Tibial nerve (tissue), 4 donors: ENCODE measurements at regions not wholly inside any gene's neighbourhood (a gene's known extent, or its start where the extent isn't known, plus 50 kb on each side); places are given as distances from the start of the nearest gene placed in this dataset.

Experiments
- DNase-seq, 2 donors: peaks; one replicate each; pipeline ENCODE4 v3.0.0-alpha.2; 2019; ENCODE audit warnings: low spot score in 2 of 2
- H3K27ac ChIP-seq, 4 donors: fragments of 200-600 bp; sonication (generic) in 3 of 4; one replicate each; pipeline ENCODE4 v1.5.1; 2017 to 2019; ENCODE audit warnings: mild to moderate bottlenecking in 1 of 4
- H3K27me3 ChIP-seq, 2 donors: fragments of 200-600 bp; sonication (generic) in 1 of 2; one replicate each; pipeline versions ENCODE4 v1.5.1 to v1.6.0; 2017 to 2019
- H3K36me3 ChIP-seq, 3 donors: fragments of 200-600 bp; sonication (generic); one replicate each; pipeline ENCODE4 v1.5.1; 2018 to 2019
- H3K4me1 ChIP-seq, 4 donors: fragments of 200-600 bp; sonication (generic) in 3 of 4; one replicate each; pipeline ENCODE4 v1.5.1; 2017 to 2019
- H3K4me3 ChIP-seq, 4 donors: fragments of 200-600 bp; sonication (generic) in 3 of 4; one replicate each; pipeline ENCODE4 v1.5.1; 2017 to 2019; ENCODE audit warnings: mild to moderate bottlenecking in 1 of 4, moderate library complexity in 1 of 4
- H3K9me3 ChIP-seq, 4 donors: fragments of 200-600 bp; sonication (generic) in 3 of 4; one replicate each; pipeline ENCODE4 v1.5.1; 2017 to 2019
- EP300 ChIP-seq, 2 donors: sonication (generic); formaldehyde crosslinking; IDR thresholded peaks; one replicate each; pipeline ENCODE4 v1.6.1; 2017; ENCODE audit warnings: antibody characterized with exemption in 2 of 2, mild to moderate bottlenecking in 1 of 2
- POLR2A ChIP-seq, 2 donors: fragments of 450-650 bp; IDR thresholded peaks; one replicate each; pipeline ENCODE4 v1.6.1; 2017; ENCODE audit warnings: antibody characterized with exemption in 2 of 2, mild to moderate bottlenecking in 2 of 2, moderate library complexity in 2 of 2
- WGBS, 2 donors: methylation state at CpG; one replicate each; pipeline ENCODE4 v1.1.5; 2018; 5-methylcytosine and 5-hydroxymethylcytosine counted together
- TF ChIP-seq, protein P1 (sequence below), 5 experiments: fragments of 200-600 bp in 3 of 5; fragments of 450-650 bp in 2 of 5; sonication (generic) in 3 of 5; IDR thresholded peaks; one replicate each; pipeline ENCODE4 v1.5.1; 2016 to 2019; ENCODE audit warnings: antibody characterized with exemption in 5 of 5, mild to moderate bottlenecking in 3 of 5, moderate library complexity in 2 of 5

DNA sequence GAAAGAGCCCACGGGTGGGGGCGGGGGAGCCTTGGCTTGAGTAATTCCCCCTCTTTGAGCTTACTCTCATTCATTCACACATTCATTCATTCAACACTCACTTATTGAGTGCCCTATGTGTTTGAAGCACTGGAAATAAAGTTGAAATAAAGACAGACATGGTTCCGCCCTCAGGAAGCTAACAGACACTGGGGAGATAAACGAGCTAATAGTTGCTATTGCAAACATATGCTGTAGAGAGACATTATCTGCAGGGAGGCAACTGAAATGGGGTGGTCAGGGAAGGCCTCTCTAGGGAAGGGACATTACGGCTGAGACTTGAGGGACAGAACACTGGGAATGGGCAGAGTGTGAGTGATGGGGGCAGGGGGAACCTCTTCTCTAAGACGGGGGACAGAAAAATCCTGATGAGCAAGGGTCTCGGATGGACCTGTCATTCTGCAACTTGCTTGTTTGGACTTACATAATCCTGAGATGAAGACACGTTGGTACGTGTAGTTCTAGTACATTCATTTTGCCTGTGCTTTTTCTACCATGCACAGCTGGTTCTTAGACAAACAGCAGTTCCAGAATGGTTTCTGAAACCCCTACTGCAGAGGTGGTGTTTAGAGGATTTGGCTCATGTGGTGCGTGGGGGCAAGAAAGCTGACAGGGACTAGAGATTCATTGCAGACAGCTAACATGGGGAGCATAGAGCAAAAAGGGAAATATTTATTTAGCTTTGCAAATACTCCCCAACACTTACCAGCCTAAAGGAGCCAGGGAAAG is 71.1 kb upstream of the BLCAP start:
- Histone ChIP-seq H3K27me3 (peaks cover 0 to 28% of the 10 kb centered on the region in 2 donors), H3K4me1 (peaks cover 0 to 3% (median 0%) of the 10 kb centered on the region in 4 donors), H3K27ac (no peak overlapping the region), H3K4me3 (no peak overlapping the region), H3K36me3 (no peaks in the 10 kb centered on the region), H3K9me3 (peaks cover 0 to 8% (median 0%) of the 10 kb centered on the region in 4 donors)
- 36 to 39% methylated on average over 10 of the region's 10 CpGs for WGBS, 2 donors
- DNase-seq, result no peak
- TF ChIP-seq POLR2A (IDR thresholded peaks at IDR 0.05), result no peak
- TF ChIP-seq, protein P1, sequence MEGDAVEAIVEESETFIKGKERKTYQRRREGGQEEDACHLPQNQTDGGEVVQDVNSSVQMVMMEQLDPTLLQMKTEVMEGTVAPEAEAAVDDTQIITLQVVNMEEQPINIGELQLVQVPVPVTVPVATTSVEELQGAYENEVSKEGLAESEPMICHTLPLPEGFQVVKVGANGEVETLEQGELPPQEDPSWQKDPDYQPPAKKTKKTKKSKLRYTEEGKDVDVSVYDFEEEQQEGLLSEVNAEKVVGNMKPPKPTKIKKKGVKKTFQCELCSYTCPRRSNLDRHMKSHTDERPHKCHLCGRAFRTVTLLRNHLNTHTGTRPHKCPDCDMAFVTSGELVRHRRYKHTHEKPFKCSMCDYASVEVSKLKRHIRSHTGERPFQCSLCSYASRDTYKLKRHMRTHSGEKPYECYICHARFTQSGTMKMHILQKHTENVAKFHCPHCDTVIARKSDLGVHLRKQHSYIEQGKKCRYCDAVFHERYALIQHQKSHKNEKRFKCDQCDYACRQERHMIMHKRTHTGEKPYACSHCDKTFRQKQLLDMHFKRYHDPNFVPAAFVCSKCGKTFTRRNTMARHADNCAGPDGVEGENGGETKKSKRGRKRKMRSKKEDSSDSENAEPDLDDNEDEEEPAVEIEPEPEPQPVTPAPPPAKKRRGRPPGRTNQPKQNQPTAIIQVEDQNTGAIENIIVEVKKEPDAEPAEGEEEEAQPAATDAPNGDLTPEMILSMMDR (IDR thresholded peaks at IDR 0.05), result no peak
- no peak for TF ChIP-seq EP300 (IDR thresholded peaks at IDR 0.05)

DNA sequence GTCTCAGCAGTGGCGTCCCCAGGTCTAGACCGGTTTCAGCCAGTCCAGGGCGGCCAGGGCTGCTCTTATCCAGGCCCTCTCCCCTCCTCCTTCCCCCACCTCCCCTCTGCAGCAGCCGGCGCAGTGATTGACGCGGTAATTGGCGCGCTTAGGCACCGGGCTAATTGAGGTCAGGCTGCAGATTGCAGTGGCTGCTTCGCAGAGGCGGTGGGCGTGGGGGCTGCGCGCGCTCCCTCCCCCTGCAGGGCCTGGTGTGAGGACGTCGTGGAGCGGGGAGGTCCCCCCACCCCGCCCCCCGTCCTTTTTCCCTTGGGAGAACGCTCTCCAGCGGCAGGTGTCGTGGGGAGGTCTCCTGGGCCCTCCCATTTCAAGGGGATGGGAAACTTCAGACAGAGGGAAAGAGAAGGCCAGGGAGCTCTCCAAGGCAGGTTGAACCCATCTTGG is 70.4 kb upstream of the BLCAP start:
- peaks cover 0 to 8% (median 0%) of the 10 kb centered on the region in 4 donors for H3K9me3 ChIP-seq
- peaks cover 0 to 28% of the 10 kb centered on the region in 2 donors for H3K27me3 ChIP-seq
- TF ChIP-seq POLR2A (IDR thresholded peaks at IDR 0.05), result no peak
- TF ChIP-seq, protein P1 (IDR thresholded peaks at IDR 0.05), result no peak
- no peak for TF ChIP-seq EP300 (IDR thresholded peaks at IDR 0.05)
- no peak overlapping the region for H3K4me3 ChIP-seq
- H3K4me1 ChIP-seq, result peaks cover 0 to 3% (median 0%) of the 10 kb centered on the region in 4 donors
- no peaks in the 10 kb centered on the region for H3K36me3 ChIP-seq
- DNase-seq, result no peak
- 0 to 1% methylated on average over 8 to 12 of the region's 24 CpGs for WGBS, 2 donors
- no peak overlapping the region for H3K27ac ChIP-seq

DNA sequence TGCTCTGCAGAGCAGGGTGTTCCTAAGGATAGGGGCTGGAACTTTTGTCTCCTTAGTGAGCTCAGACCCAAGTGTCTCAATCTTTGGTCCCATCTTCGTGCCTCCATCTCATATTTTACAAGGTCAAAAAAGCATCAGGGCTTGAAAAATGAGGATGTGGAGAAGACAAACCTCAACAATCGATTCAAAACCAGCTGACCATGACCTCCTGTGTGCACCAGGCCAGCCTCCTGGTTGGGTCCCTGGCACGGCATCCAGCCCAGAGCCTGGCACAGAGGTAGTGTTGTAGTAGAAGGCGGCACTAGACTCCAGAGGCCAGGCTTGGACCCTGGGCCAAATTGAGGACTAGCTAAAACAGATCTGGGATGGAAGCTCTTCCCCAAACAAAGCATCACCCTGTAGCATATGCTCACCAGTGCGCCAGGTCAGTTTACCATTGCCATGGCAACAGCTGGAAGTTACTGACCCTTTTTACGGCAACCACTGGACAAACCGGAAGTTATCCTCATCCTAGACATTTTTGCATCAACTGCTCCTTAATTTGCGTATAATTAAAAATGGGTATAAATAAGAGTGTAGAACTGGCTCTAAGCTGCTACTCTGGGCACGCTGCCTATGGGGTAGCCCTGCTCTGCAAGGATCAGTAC is 69.3 kb upstream of the BLCAP start:
- H3K36me3 ChIP-seq, result no peaks in the 10 kb centered on the region
- H3K4me3 ChIP-seq, result no peak overlapping the region
- peaks cover 0 to 3% (median 0%) of the 10 kb centered on the region in 4 donors for H3K4me1 ChIP-seq
- H3K27ac ChIP-seq, result no peak overlapping the region
- TF ChIP-seq POLR2A (IDR thresholded peaks at IDR 0.05) (no peak), EP300 (IDR thresholded peaks at IDR 0.05) (no peak)
- TF ChIP-seq, protein P1 (IDR thresholded peaks at IDR 0.05), result no peak
- WGBS, 2 donors, result 57 to 61% methylated on average over 9 of the region's 9 CpGs
- no peak for DNase-seq
- peaks cover 0 to 28% of the 10 kb centered on the region in 2 donors for H3K27me3 ChIP-seq
- peaks cover 0 to 8% (median 0%) of the 10 kb centered on the region in 4 donors for H3K9me3 ChIP-seq

DNA sequence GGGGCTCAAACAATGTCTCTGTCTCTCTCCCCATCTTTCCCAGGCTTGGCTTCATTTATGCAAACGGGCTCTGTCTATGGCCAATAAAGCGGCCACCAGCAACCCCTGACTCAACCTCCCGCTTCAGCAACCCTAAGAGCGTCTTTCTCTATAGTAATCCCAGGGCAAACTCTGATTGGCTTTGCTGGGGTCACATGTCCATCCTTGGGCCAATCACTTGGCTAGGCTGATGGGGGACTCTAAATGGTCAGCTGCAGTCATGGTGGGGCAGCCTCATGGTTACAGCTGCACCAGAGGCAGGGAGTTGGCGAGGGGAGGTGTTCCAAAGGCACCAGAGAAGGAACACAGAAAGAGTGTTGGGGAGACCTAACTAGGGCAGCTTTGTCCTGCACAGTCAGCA is 68.5 kb upstream of the BLCAP start:
- Histone ChIP-seq H3K27me3 (peaks cover 0 to 28% of the 10 kb centered on the region in 2 donors), H3K9me3 (peaks cover 0 to 8% (median 0%) of the 10 kb centered on the region in 4 donors), H3K27ac (no peak overlapping the region), H3K4me3 (no peak overlapping the region), H3K36me3 (no peaks in the 10 kb centered on the region), H3K4me1 (peaks cover 0 to 3% (median 0%) of the 10 kb centered on the region in 4 donors)
- 93 to 95% methylated on average over 5 of the region's 5 CpGs for WGBS, 2 donors
- TF ChIP-seq EP300 (IDR thresholded peaks at IDR 0.05) (no peak), POLR2A (IDR thresholded peaks at IDR 0.05) (no peak)
- TF ChIP-seq, protein P1 (IDR thresholded peaks at IDR 0.05), result no peak
- no peak for DNase-seq

DNA sequence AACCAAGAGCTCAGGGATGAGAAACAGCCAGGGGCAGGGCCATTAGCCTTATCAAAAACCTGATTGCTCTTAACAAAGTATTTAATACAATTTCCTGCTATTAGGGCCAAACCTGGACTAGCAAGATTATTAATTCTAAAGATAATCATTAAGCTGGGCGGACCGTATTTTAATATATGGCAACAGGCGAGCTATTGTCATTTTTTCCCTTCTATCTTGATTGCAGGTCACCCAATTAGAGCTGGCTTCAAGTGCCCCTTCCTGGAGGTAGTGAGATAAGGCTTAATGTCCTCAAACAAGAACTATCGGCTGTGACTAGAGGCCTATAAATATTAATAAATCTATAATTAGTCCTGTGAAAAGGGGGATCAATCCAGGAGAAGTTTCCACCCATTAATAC is 66.0 kb upstream of the BLCAP start:
- 81 to 85% methylated on average over 4 of the region's 4 CpGs for WGBS, 2 donors
- Histone ChIP-seq H3K4me3 (no peak overlapping the region), H3K9me3 (peaks cover 0 to 3% (median 0%) of the 10 kb centered on the region in 4 donors), H3K36me3 (no peaks in the 10 kb centered on the region), H3K27ac (no peak overlapping the region), H3K27me3 (peaks cover 0 to 24% of the 10 kb centered on the region in 2 donors), H3K4me1 (peaks cover 0 to 3% (median 0%) of the 10 kb centered on the region in 4 donors)
- no peak for DNase-seq
- TF ChIP-seq POLR2A (IDR thresholded peaks at IDR 0.05) (no peak), EP300 (IDR thresholded peaks at IDR 0.05) (no peak)
- TF ChIP-seq, protein P1 (IDR thresholded peaks at IDR 0.05), result no peak
